ENCODE measurements at regions not wholly inside any gene's neighbourhood (a gene's known extent, or its start where the extent isn't known, plus 50 kb on each side); places are given as distances from the start of the nearest gene placed in this dataset.

- Histone ChIP-seq H3K9me3 (replicated peaks; ENCODE audit: control insufficient read depth, insufficient read depth, low read length) (no peaks in the 10 kb centered on the region), H3K27me3 (ENCODE audit: control insufficient read depth in 2 of 2, insufficient read depth in 2 of 2, low read length in 2 of 2) (no peaks in the 10 kb centered on the region), H2AFZ (ENCODE audit: low read depth, low read length) (no peak overlapping the region), H3K27ac (ENCODE audit: insufficient read depth, low read depth, low read length) (no peak overlapping the region), H3K36me3 (ENCODE audit: control insufficient read depth in 2 of 2, extremely low read depth in 1 of 2, insufficient read depth in 2 of 2, low read length in 2 of 2) (no peaks in the 10 kb centered on the region), H3K9me1 (replicated peaks; ENCODE audit: control insufficient read depth, extremely low read depth, insufficient read depth, low read length) (no peaks in the 10 kb centered on the region), H3K9ac (replicated peaks; ENCODE audit: extremely low read depth, insufficient read depth, low read length) (no peak overlapping the region), H3K4me1 (ENCODE audit: control insufficient read depth, extremely low read depth, insufficient read depth, low read length) (no peaks in the 10 kb centered on the region), H4K20me1 (replicated peaks; ENCODE audit: control insufficient read depth, extremely low read depth, insufficient read depth, low read length) (no peaks in the 10 kb centered on the region), H3K4me2 (ENCODE audit: insufficient read depth, low read length) (no peak overlapping the region), H3K4me3 (replicated peaks in 1 of 3; ENCODE audit: insufficient read depth in 1 of 3, low read depth in 1 of 3, low read length in 3 of 3) (no peak overlapping the region), H3K79me2 (ENCODE audit: control insufficient read depth, insufficient read depth, low read length) (no peaks in the 10 kb centered on the region)
- CTCF ChIA-PET = interaction anchor here (1.1 kb wide), 1 partner anchor 29 kb away, joined by 3 read pairs; no protein-coding TSS in a partner anchor
- intact Hi-C loops (cut with micrococcal nuclease) (no loop called here), dilution Hi-C loops (cut with MboI; ENCODE audit: extremely low pct_ligation_motif_present, low sequenced_read_pairs) (no loop called here)
- TF ChIP-seq MAX (IDR thresholded peaks at IDR 0.05; ENCODE audit: insufficient read depth, insufficient read length) (no peak), EZH2 (IDR thresholded peaks at IDR 0.05; ENCODE audit: borderline replicate concordance, low read depth, low read length, severe bottlenecking) (no peak), CTCF (IDR thresholded peaks at IDR 0.05; ENCODE audit: extremely low read depth in 1 of 2, insufficient read depth in 1 of 2, low read depth in 1 of 2, low read length in 2 of 2) (no peak), GATA2 (IDR thresholded peaks at IDR 0.05; ENCODE audit: insufficient read depth, insufficient read length, low read depth, low read length) (no peak), JUN (IDR thresholded peaks at IDR 0.05; ENCODE audit: borderline replicate concordance, insufficient read depth, insufficient read length, low read depth) (no peak), FOS (IDR thresholded peaks at IDR 0.05; ENCODE audit: borderline replicate concordance, insufficient read depth, low read length) (no peak), POLR2AphosphoS5 (IDR thresholded peaks at IDR 0.05; ENCODE audit: insufficient read depth, low read depth, low read length) (no peak), MYC (IDR thresholded peaks at IDR 0.05; ENCODE audit: low read depth, low read length) (no peak), POLR2A (IDR thresholded peaks at IDR 0.05; ENCODE audit: low read depth, low read length) (no peak)
- BruUV-seq (replicated peaks) = no TSS peak
- POLR2A ChIA-PET = no interaction called here
- no peak for FAIRE-seq
- DNase-seq (ENCODE audit: low read depth, low spot score) = no peak
Measured at GRCh38 chr7:18162657-18163056, 135.0 kb upstream of the PRPS1L1 start.

Measured in endothelial cell of umbilical vein (primary cell).